NOMO-1 treated with DMSO at 0.1 percent for 48 hours (cell line): ENCODE measurements at regions not wholly inside any gene's neighbourhood (a gene's known extent, or its start where the extent isn't known, plus 50 kb on each side); places are given as distances from the start of the nearest gene placed in this dataset.

Experiments used
- DNase-seq: peaks from one replicate; lab custom pipeline; 2025; ENCODE audit not compliant: unreplicated experiment; lab: John Stamatoyannopoulos, UW

- DNase-seq: peak; percentile 22
These were observed 322.7 kb upstream of the PFKP start for GRCh38 chr10:2744547-2745200.

DNA sequence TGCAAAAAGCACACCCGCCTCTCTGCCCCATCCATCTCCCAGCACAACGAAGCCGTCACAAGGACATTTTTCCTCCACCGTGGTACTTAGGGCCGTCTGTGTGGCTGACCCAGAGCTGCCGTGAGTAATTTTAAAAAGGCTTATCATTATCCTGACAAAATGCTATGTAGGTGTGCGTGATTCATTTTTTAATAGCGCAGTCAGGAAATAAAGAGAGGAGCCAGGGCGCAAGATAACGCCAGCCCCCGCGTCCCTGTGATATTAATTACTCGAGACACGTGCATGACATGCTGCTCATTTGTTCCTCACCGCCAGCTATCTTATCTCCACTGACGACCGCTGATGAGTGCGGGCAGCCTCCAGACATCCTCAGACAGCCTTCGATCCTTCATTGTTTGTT is 332.7 kb upstream of the PFKP start:
- no peak for DNase-seq

- no peak for DNase-seq
These were observed 333.9 kb upstream of the PFKP start for GRCh38 chr10:2733278-2733963.

DNA sequence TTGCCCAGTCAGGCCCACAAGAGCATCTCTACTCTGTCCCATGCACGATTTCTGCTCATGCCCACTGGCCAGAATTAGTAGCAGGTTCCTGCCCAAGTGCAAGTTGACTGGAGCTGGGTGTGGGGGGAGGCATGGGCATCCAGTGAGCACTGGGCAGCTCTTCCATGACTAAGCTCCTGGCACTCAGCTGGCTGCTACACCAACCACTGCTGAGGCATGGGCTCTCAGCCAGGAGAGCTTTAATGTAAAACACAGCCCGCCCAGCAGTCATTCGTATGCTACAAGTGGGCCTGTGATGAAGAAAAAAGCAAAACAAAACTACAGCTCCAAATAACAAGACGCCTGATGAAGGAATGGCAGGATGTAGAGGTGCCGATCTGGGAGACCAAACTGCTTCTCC is 335.4 kb upstream of the PFKP start:
- no peak for DNase-seq

DNA sequence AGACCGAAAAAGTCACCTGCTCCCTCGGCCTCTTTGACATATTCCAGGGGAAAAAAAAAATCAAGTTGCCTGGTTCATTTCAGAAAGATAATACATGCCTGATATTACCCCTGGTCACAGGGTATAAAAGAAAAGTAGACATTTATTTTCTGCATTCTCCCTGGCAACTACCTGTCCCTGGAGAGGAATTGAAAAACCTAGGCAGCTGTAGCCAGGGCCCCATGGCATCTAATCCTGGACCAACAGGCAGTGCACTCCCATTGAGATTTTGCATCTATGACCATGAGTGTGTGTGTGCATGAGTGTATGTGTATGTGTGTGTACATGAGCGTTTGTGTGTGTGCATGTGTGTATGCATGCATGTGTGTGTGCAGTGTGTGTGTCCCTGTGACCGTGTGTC is 338.2 kb upstream of the PFKP start:
- DNase-seq: no peak

GRCh38 chr10:2728087-2728486 is 339.3 kb upstream of the PFKP start:
- DNase-seq: no peak

- no peak for DNase-seq
These were observed 350.8 kb upstream of the PFKP start for GRCh38 chr10:2716596-2716995.

DNA sequence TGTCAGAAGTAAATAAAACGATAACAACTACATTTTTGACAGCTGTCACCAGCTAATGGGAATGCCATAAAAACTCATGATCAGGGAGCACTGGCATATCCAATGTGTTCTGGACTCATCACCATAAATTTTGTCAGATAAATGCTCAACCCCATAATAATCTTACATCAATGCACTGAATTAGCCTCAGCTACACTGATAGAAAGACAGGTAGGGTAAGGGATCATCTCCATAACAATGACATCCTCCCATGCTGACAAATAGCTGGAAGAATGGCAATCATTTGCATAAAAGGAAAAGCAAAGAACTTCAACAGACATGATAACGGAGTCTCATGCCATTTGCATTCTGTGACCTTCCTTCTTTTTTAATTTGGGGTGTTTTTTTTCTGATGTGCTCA is 352.8 kb upstream of the PFKP start:
- DNase-seq: no peak

- no peak for DNase-seq
These were observed 363.4 kb upstream of the PFKP start for GRCh38 chr10:2703953-2704352.

GRCh38 chr10:2701802-2702201 is 365.5 kb upstream of the PFKP start:
- DNase-seq: no peak

DNA sequence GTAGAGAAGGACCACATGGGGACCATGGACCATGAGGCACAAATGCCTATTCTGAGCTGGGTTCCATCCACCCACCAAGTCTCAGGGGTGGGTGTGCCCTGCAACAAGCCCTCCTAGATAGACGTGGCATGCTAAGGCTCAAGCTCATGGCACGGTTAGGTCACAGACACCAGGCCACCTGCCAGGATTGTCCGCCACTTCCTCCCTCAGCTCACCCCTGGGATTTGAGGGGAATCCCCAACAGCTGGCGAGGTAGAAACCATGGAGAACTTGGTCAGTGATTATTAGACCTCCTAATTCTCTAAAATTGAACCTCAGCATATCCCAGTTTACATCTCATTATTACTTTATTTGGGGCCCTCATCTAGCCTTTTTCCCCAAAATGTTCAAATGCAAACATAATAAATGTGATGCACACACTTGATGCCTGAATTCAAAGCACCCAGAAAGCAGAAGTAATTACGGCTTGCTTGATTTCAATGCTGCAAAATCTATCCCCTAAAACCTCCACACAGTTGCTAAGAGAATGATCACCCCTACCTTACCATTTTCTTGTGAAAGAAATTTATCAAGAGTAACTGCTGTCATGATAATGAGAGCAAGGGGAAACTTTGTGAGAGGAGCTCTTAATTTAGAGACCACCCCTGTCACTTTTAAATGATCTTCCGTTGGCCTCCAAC is 366.6 kb upstream of the PFKP start:
- DNase-seq: peak; percentile 9

DNA sequence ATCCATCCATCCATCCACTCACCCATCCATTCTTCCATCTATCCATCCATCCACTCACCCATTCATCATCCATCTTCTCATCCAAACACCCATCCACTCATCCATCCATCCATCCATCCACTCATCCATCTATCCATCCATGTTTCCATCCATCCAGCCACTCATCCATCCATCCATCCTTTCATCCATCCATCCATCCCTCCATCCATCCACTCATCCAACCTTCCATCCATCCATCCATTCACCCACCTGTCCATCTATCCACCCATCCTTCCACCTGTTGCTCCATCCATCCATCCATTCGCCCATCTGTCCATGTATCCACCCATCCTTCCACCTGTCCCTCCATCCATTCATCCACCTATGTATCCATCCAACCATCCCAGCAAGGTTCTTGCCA is 378.4 kb upstream of the PFKP start:
- no peak for DNase-seq

DNA sequence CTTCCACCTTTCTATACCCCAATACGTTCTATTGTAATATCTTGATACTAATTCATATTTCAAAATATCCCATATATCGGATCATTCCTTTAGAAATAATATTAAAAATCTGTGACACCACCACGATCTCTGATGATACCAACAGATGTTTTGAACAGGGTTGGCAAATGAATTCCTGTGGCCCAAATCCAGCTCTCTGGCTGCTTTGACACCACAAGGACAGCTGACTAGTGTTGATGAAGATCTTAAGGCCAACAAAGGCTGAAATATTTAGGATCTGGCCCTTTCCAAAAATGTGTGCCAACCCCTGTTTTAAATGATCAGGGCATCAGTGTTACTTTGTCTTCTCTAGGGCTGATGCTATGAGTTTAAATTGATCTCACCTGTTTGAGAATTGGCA is 380.7 kb upstream of the PFKP start:
- DNase-seq: no peak

DNA sequence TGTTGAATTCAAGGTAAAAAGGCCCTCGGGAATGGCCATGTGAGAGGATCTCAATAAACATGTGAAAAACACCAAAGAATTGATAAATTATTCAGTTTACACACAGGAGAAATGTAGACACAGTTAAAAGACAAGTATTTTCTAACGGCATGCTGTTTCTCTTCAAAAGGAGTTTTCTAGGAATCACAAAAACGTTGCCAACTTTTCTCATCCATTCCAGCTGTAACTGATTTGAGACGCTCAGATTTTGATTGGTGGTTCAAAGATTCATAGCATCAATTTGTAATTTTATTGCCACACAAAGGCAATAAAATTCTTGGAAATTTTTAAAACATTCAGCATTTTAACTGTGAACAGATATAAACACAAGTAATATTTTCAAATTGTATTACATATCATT is 384.9 kb upstream of the PFKP start:
- no peak for DNase-seq

DNA sequence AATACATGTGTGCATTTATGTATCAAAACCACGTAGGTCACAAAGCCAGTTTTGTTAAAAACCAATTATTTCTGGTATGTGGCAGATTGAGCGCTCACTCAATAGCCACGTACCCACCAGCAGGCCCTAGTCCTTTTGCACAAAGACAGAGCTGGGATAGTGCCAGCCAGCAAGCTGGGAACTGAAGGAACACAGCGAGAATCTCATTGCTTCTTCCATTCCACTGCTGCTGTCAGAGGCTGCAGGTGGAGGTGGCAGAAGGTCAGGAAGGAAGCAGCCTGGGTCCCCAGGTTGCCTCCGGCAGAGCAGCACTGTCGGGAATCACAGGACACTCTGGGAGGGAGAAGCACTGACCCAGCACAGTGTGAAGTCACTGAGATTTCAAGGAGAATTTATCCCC is 385.5 kb upstream of the PFKP start:
- DNase-seq: no peak

GRCh38 chr10:2680821-2681220 is 386.5 kb upstream of the PFKP start:
- DNase-seq: no peak

DNA sequence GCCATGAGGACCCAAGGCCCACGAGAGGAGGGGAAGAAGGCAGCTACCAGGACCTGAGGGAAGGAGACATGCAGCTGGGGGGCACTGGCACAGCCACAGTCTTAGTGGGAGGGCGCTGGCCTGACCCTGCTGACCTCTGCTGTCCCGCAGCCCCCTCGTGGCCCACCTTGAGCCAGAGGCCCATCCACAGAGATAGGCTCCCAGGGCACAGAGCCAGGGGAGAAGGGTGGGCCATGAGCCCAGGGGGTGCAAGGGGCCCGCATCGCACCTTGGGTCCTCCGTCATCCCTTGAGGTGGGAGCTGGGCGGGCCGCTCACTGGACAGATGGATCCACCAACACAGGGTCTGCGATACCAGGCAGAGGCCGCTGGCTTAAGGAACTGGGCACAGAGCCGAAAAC is 387.7 kb upstream of the PFKP start:
- DNase-seq: no peak

- DNase-seq: no peak
These were observed 390.9 kb upstream of the PFKP start for GRCh38 chr10:2676455-2676854.

DNA sequence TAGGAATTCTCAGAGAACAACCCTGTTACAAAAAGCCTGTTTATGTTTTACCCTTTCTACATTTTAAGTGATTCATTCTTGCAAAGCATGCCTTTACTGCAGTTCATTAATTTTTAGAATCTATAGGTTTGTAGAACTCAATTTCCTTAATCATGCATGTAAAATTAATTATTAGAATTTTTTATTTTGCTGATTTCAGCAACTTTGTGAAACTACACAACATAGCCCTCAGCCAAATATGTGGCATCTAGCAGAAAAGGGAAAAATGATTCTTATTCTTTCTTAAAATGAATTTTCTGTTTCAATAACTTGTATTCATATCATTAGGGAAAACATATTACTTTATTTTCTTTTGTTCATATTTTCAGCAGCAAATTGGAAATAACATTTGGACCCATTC is 392.9 kb upstream of the PFKP start:
- DNase-seq: no peak

GRCh38 chr10:2670864-2671263 is 396.5 kb upstream of the PFKP start:
- DNase-seq: no peak

DNA sequence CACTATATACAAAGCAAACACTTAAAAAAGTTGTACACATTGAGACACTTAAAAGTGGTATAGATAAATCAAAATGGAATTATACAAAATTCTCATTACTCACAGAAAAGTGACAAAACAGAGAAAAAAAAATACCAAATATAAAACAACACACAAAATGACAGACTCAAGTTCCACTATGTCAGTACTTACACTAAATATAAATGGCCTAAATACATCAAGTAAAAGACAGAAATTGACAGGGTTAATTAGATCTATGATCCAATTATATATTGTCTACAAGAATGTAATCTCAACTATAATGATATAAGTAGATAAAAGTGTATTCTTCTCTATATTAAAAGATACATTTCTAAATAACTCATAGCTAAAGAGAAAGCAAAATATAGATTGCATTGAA is 401.6 kb upstream of the PFKP start:
- DNase-seq: no peak

DNA sequence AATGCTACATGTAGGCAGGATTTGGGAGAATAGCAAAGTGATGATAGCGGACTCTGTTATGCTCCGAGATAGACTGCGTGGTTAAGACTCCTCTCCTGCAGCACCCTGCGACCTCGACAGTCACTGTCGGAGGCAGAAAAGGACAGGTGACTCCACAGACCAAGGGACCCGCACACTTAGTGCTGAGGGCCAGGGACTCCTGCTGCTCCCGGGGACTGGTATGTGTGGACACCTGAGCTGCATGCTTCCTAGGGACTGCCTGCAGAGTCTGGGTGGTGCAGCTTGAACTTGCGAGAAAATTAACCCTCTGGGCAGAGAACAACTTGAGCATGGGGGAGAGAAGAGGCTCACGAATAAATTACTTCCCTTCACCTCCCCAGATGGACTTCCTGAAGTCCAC is 407.1 kb upstream of the PFKP start:
- no peak for DNase-seq
